KMS-11 (cell line): ENCODE measurements at regions not wholly inside any gene's neighbourhood (a gene's known extent, or its start where the extent isn't known, plus 50 kb on each side); places are given as distances from the start of the nearest gene placed in this dataset.

Source experiments
- H2AFZ ChIP-seq: fragments of 200-600 bp; sonication (generic); 2 replicates; pipeline ENCODE4 v1.6.1; 2016; ENCODE audit warnings: antibody characterized with exemption, mixed run types, low read depth
- H3K27ac ChIP-seq: fragments of 200-600 bp; sonication (generic); 2 replicates; pipeline ENCODE4 v1.6.1; 2016; ENCODE audit warnings: mild to moderate bottlenecking, mixed run types
- H3K27me3 ChIP-seq: fragments of 200-600 bp; sonication (generic); 2 replicates; pipeline ENCODE4 v1.6.1; 2017; ENCODE audit warnings: mild to moderate bottlenecking, low read depth, mixed run types, moderate library complexity; ENCODE audit not compliant: insufficient read depth
- H3K36me3 ChIP-seq: fragments of 200-600 bp; sonication (generic); 2 replicates; pipeline ENCODE4 v1.6.1; 2017; ENCODE audit warnings: mild to moderate bottlenecking, mixed run types; ENCODE audit not compliant: insufficient read depth
- H3K4me1 ChIP-seq: fragments of 200-600 bp; sonication (generic); 2 replicates; pipeline ENCODE4 v1.6.1; 2016; ENCODE audit warnings: mild to moderate bottlenecking, low read depth, mixed run types; ENCODE audit not compliant: poor library complexity, severe bottlenecking
- H3K4me2 ChIP-seq: fragments of 200-600 bp; sonication (generic); 2 replicates; pipeline ENCODE4 v1.7.0; 2016; ENCODE audit warnings: mild to moderate bottlenecking, mixed run types
- H3K4me3 ChIP-seq: fragments of 200-600 bp; sonication (generic); IDR thresholded peaks from 2 replicates; pipeline ENCODE4 v1.6.1; 2017; ENCODE audit warnings: low read depth, low read length, mixed read lengths; ENCODE audit not compliant: insufficient read depth
- H3K79me2 ChIP-seq: fragments of 200-600 bp; sonication (generic); 2 replicates; pipeline ENCODE4 v1.6.1; 2016; ENCODE audit warnings: low read depth, mixed run types; ENCODE audit not compliant: insufficient read depth
- H3K9ac ChIP-seq: fragments of 200-600 bp; sonication (generic); 2 replicates; pipeline ENCODE4 v1.6.1; 2016; ENCODE audit warnings: mild to moderate bottlenecking, mixed run types
- H4K20me1 ChIP-seq: fragments of 200-600 bp; sonication (generic); 2 replicates; pipeline ENCODE4 v1.6.1; 2016; ENCODE audit warnings: mild to moderate bottlenecking, mixed run types; ENCODE audit not compliant: insufficient read depth
- TF ChIP-seq, protein P1 (sequence below): fragments of 200-600 bp; sonication (generic); conservative IDR thresholded peaks from 2 replicates; pipeline ENCODE4 v1.6.1; 2017; ENCODE audit warnings: low read depth, mild to moderate bottlenecking, antibody characterized with exemption, low read length, moderate library complexity, mixed read lengths

DNA sequence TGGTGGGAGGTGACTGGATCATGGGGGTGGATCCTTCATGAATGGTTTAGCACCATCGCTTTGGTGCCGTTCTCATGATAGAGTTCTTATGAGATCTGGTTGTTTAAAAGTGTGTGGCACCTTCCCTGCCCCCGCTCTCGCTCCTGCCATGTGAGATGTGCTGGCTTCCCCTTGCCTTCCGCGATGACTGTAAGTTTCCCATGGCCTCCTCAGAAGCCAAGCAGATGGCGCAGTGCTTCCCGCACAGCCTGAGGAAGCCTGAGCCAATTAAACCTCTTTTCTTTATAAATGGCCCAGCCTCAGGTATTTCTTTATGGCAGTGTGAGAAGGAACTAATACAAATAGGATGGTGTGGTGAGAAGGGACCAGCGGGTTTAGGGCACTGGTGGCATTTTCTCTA is 243.3 kb upstream of the CELF2 start:
- H3K27me3 ChIP-seq: no peaks in the 10 kb centered on the region
- H3K9ac ChIP-seq: no peak overlapping the region
- H3K36me3 ChIP-seq: no peaks in the 10 kb centered on the region
- peaks cover 20% of the 10 kb centered on the region for H3K4me1 ChIP-seq
- H3K4me2 ChIP-seq: no peak overlapping the region
- H4K20me1 ChIP-seq: no peaks in the 10 kb centered on the region
- H3K27ac ChIP-seq: no peak overlapping the region
- H3K79me2 ChIP-seq: no peaks in the 10 kb centered on the region
- TF ChIP-seq, protein P1, sequence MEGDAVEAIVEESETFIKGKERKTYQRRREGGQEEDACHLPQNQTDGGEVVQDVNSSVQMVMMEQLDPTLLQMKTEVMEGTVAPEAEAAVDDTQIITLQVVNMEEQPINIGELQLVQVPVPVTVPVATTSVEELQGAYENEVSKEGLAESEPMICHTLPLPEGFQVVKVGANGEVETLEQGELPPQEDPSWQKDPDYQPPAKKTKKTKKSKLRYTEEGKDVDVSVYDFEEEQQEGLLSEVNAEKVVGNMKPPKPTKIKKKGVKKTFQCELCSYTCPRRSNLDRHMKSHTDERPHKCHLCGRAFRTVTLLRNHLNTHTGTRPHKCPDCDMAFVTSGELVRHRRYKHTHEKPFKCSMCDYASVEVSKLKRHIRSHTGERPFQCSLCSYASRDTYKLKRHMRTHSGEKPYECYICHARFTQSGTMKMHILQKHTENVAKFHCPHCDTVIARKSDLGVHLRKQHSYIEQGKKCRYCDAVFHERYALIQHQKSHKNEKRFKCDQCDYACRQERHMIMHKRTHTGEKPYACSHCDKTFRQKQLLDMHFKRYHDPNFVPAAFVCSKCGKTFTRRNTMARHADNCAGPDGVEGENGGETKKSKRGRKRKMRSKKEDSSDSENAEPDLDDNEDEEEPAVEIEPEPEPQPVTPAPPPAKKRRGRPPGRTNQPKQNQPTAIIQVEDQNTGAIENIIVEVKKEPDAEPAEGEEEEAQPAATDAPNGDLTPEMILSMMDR: no peak
- no peak overlapping the region for H2AFZ ChIP-seq
- H3K4me3 ChIP-seq: no peak overlapping the region

DNA sequence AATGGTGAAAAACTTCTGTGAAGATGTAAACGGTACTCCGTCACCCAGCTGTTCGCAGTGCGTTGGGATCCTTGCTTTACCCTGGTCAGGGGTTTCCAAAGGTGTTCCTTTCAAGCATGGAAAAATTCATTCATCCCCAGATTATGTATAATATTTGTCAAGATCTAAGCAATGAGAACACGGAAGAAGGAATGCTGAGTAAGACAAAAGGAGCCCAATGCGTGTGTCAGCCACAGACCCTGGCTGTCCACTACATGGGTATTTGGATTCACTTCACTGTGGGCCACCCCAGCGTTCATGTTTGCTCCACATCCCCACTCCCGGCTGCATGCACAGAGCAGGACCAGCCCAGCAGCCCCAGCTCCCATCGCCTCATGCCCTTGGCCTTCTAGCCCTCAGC is 241.3 kb upstream of the CELF2 start:
- Histone ChIP-seq H2AFZ (no peak overlapping the region), H3K4me1 (peaks cover 20% of the 10 kb centered on the region), H3K27ac (no peak overlapping the region), H3K9ac (no peak overlapping the region), H3K4me2 (no peak overlapping the region), H3K4me3 (no peak overlapping the region), H4K20me1 (no peaks in the 10 kb centered on the region), H3K27me3 (no peaks in the 10 kb centered on the region), H3K36me3 (no peaks in the 10 kb centered on the region), H3K79me2 (no peaks in the 10 kb centered on the region)
- TF ChIP-seq, protein P1: no peak

- Histone ChIP-seq H3K9ac (no peak overlapping the region), H2AFZ (no peak overlapping the region), H3K27ac (no peak overlapping the region), H3K4me2 (no peak overlapping the region), H4K20me1 (no peaks in the 10 kb centered on the region), H3K4me3 (no peak overlapping the region), H3K36me3 (no peaks in the 10 kb centered on the region), H3K79me2 (no peaks in the 10 kb centered on the region), H3K4me1 (peaks cover 20% of the 10 kb centered on the region), H3K27me3 (no peaks in the 10 kb centered on the region)
- TF ChIP-seq, protein P1: no peak
Observed at GRCh38 chr10:10777279-10777678, 240.4 kb upstream of the CELF2 start.

- H3K4me3 ChIP-seq: no peak overlapping the region
Observed at GRCh38 chr10:10777723-10778122, 239.9 kb upstream of the CELF2 start.

More at GRCh38 chr10:10777723-10778122, 239.9 kb upstream of the CELF2 start:
- no peaks in the 10 kb centered on the region for H3K36me3 ChIP-seq
- no peaks in the 10 kb centered on the region for H3K79me2 ChIP-seq
- H3K4me1 ChIP-seq: peaks cover 16% of the 10 kb centered on the region
- H3K27ac ChIP-seq: no peak overlapping the region
- H2AFZ ChIP-seq: no peak overlapping the region
- TF ChIP-seq, protein P1: no peak
- H3K4me2 ChIP-seq: no peak overlapping the region
- H3K9ac ChIP-seq: no peak overlapping the region
- no peaks in the 10 kb centered on the region for H4K20me1 ChIP-seq
- H3K27me3 ChIP-seq: no peaks in the 10 kb centered on the region
